Right lobe of liver (tissue), 4 donors: ENCODE measurements at regions not wholly inside any gene's neighbourhood (a gene's known extent, or its start where the extent isn't known, plus 50 kb on each side); places are given as distances from the start of the nearest gene placed in this dataset.

ENCODE experiments used
- POLR2A ChIP-seq: fragments of 450-650 bp; IDR thresholded peaks from one replicate; pipeline ENCODE4 v1.6.1; 2017; ENCODE audit warnings: antibody characterized with exemption, mild to moderate bottlenecking
- TF ChIP-seq, protein P1 (sequence below), 4 donors: fragments of 200-600 bp in 3 of 4; fragments of 450-650 bp in 1 of 4; IDR thresholded peaks; one replicate each; pipeline versions ENCODE4 v1.5.1 to v1.8.0; 2016 to 2022; ENCODE audit warnings: antibody characterized with exemption in 4 of 4, mild to moderate bottlenecking in 2 of 4
- donor health status: DM: no; HTN: no; CAD: no.
- donor health status: DM: no; HTN: no; CAD: no.
- donor health status: DM: no; HTN: yes; CAD: no.

DNA sequence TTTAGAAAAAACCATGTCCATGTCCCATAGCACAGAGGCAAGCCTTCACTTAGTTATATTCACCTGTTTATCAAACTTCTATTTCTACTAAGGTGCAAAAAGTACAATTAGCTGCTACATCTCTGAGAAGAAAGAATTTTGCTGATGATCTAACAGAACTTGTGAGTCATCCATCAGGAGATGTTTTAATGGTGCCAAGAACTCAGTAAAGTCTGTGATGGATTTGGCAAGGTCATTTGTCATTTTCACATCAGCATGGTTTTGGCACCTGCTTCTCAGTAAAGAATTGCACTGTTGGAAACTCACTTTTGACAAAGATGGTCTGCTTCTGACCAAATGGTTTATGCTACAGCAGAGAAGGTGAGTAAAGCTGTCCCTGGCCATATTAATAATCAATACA is 195.7 kb upstream of the TMEFF2 start:
- TF ChIP-seq, protein P1, sequence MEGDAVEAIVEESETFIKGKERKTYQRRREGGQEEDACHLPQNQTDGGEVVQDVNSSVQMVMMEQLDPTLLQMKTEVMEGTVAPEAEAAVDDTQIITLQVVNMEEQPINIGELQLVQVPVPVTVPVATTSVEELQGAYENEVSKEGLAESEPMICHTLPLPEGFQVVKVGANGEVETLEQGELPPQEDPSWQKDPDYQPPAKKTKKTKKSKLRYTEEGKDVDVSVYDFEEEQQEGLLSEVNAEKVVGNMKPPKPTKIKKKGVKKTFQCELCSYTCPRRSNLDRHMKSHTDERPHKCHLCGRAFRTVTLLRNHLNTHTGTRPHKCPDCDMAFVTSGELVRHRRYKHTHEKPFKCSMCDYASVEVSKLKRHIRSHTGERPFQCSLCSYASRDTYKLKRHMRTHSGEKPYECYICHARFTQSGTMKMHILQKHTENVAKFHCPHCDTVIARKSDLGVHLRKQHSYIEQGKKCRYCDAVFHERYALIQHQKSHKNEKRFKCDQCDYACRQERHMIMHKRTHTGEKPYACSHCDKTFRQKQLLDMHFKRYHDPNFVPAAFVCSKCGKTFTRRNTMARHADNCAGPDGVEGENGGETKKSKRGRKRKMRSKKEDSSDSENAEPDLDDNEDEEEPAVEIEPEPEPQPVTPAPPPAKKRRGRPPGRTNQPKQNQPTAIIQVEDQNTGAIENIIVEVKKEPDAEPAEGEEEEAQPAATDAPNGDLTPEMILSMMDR (IDR thresholded peaks at IDR 0.05) = no peak
- TF ChIP-seq POLR2A = no peak
